Ascending aorta (tissue), 2 donors: ENCODE measurements at regions not wholly inside any gene's neighbourhood (a gene's known extent, or its start where the extent isn't known, plus 50 kb on each side); places are given as distances from the start of the nearest gene placed in this dataset.

Source experiments
- DNase-seq, 2 donors: peaks; one replicate each; pipeline ENCODE4 v3.0.0-alpha.2; 2019; ENCODE audit warnings: low spot score in 2 of 2
- H3K27ac ChIP-seq, 2 donors: fragments of 200-600 bp; sonication (generic); one replicate each; pipeline ENCODE4 v1.5.1; 2016 to 2017; ENCODE audit warnings: mild to moderate bottlenecking in 1 of 2
- H3K27me3 ChIP-seq: fragments of 200-600 bp; sonication (generic); one replicate; pipeline ENCODE4 v1.5.1; 2017
- H3K36me3 ChIP-seq, 2 donors: fragments of 200-600 bp; sonication (generic); one replicate each; pipeline ENCODE4 v1.5.1; 2016
- H3K4me1 ChIP-seq, 2 donors: fragments of 200-600 bp; sonication (generic); one replicate each; pipeline ENCODE4 v1.5.1; 2016 to 2017; ENCODE audit warnings: mild to moderate bottlenecking in 1 of 2
- H3K4me3 ChIP-seq, 2 donors: fragments of 200-600 bp; sonication (generic); one replicate each; pipeline ENCODE4 v1.5.1; 2016 to 2017; ENCODE audit warnings: mild to moderate bottlenecking in 1 of 2
- H3K9me3 ChIP-seq, 2 donors: fragments of 200-600 bp; sonication (generic); one replicate each; pipeline ENCODE4 v1.5.1; 2016
- CTCF ChIP-seq, 3 experiments: fragments of 200-600 bp in 2 of 3; fragments of 450-650 bp in 1 of 3; sonication (generic) in 2 of 3; IDR thresholded peaks; one replicate each; pipeline ENCODE4 v1.5.1; 2016 to 2019; ENCODE audit warnings: antibody characterized with exemption in 3 of 3, mild to moderate bottlenecking in 1 of 3, moderate library complexity in 1 of 3
- intact Hi-C: fragments of 100-400 bp; cut with DNase I; formaldehyde crosslinking; loops from one replicate; pipeline ENCODE4 v1.15.1; 2023

- Histone ChIP-seq H3K4me3 (no peak overlapping the region), H3K27ac (no peak overlapping the region), H3K36me3 (no peaks in the 10 kb centered on the region), H3K4me1 (no peaks in the 10 kb centered on the region), H3K9me3 (no peaks in the 10 kb centered on the region), H3K27me3 (no peaks in the 10 kb centered on the region)
- TF ChIP-seq CTCF (IDR thresholded peaks at IDR 0.05): no peak
- intact Hi-C loops: no loop called here
- no peak for DNase-seq
Observed at GRCh38 chr16:26189536-26189935, 497.8 kb downstream of the HS3ST4 start.

GRCh38 chr16:26194526-26194925 is 502.8 kb downstream of the HS3ST4 start:
- H3K36me3 ChIP-seq: no peaks in the 10 kb centered on the region
- no peaks in the 10 kb centered on the region for H3K4me1 ChIP-seq
- H3K4me3 ChIP-seq: no peak overlapping the region
- no peak for DNase-seq
- no peak for TF ChIP-seq CTCF (IDR thresholded peaks at IDR 0.05)
- H3K27ac ChIP-seq: no peak overlapping the region
- H3K9me3 ChIP-seq: no peaks in the 10 kb centered on the region
- no peaks in the 10 kb centered on the region for H3K27me3 ChIP-seq
- intact Hi-C loops: no loop called here

GRCh38 chr16:26195225-26195624 is 503.5 kb downstream of the HS3ST4 start:
- Histone ChIP-seq H3K4me3 (no peak overlapping the region), H3K9me3 (no peaks in the 10 kb centered on the region), H3K36me3 (no peaks in the 10 kb centered on the region), H3K27ac (no peak overlapping the region), H3K27me3 (no peaks in the 10 kb centered on the region), H3K4me1 (no peaks in the 10 kb centered on the region)
- TF ChIP-seq CTCF (IDR thresholded peaks at IDR 0.05): no peak
- DNase-seq: no peak
- intact Hi-C loops: no loop called here

- intact Hi-C loops: no loop called here
- Histone ChIP-seq H3K27me3 (no peaks in the 10 kb centered on the region), H3K4me3 (no peak overlapping the region), H3K36me3 (no peaks in the 10 kb centered on the region), H3K9me3 (no peaks in the 10 kb centered on the region), H3K4me1 (no peaks in the 10 kb centered on the region), H3K27ac (no peak overlapping the region)
- no peak for TF ChIP-seq CTCF (IDR thresholded peaks at IDR 0.05)
- no peak for DNase-seq
Observed at GRCh38 chr16:26196310-26196709, 504.6 kb downstream of the HS3ST4 start.

- no peaks in the 10 kb centered on the region for H3K27me3 ChIP-seq
- TF ChIP-seq CTCF (IDR thresholded peaks at IDR 0.05): no peak
- H3K4me1 ChIP-seq: no peaks in the 10 kb centered on the region
- H3K4me3 ChIP-seq: no peak overlapping the region
- no peak for DNase-seq
- intact Hi-C loops: no loop called here
- no peaks in the 10 kb centered on the region for H3K9me3 ChIP-seq
- H3K27ac ChIP-seq: no peak overlapping the region
- no peaks in the 10 kb centered on the region for H3K36me3 ChIP-seq
Observed at GRCh38 chr16:26196802-26197201, 505.0 kb downstream of the HS3ST4 start.

- H3K4me3 ChIP-seq: no peak overlapping the region
- DNase-seq: no peak
- no peaks in the 10 kb centered on the region for H3K4me1 ChIP-seq
- no peaks in the 10 kb centered on the region for H3K9me3 ChIP-seq
- TF ChIP-seq CTCF (IDR thresholded peaks at IDR 0.05): no peak
- H3K36me3 ChIP-seq: no peaks in the 10 kb centered on the region
- intact Hi-C loops: no loop called here
- no peaks in the 10 kb centered on the region for H3K27me3 ChIP-seq
- H3K27ac ChIP-seq: no peak overlapping the region
Observed at GRCh38 chr16:26197707-26198106, 505.9 kb downstream of the HS3ST4 start.
